ENCODE measurements at regions not wholly inside any gene's neighbourhood (a gene's known extent, or its start where the extent isn't known, plus 50 kb on each side); places are given as distances from the start of the nearest gene placed in this dataset.

DNA sequence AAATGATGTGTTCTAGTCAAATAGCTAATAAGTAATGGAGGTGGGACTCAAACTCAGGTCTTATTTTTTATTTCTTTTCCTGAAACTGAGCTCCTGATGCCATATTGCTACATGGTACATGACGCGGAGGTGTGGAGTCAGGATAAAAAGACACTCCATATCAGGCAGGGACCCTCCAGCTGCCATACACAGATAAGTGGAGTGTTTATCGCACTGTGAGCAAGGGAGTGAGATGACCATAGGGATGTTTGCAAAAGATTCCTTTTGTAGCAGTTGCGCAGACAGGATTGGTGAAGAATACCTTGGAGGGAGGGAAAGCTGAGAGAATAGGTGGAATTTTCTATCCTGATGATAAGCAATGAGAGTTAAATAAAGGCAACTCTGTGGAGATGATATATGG, 657.2 kb downstream of the RNF144A start:
- intact Hi-C loops (cut with DNase I; ENCODE audit: low total_unique reads): no loop called here
- WGBS, 5 donors: 64 to 83% (median 78%) methylated on average over 4 of the region's 4 CpGs
- TF ChIP-seq, protein P1, sequence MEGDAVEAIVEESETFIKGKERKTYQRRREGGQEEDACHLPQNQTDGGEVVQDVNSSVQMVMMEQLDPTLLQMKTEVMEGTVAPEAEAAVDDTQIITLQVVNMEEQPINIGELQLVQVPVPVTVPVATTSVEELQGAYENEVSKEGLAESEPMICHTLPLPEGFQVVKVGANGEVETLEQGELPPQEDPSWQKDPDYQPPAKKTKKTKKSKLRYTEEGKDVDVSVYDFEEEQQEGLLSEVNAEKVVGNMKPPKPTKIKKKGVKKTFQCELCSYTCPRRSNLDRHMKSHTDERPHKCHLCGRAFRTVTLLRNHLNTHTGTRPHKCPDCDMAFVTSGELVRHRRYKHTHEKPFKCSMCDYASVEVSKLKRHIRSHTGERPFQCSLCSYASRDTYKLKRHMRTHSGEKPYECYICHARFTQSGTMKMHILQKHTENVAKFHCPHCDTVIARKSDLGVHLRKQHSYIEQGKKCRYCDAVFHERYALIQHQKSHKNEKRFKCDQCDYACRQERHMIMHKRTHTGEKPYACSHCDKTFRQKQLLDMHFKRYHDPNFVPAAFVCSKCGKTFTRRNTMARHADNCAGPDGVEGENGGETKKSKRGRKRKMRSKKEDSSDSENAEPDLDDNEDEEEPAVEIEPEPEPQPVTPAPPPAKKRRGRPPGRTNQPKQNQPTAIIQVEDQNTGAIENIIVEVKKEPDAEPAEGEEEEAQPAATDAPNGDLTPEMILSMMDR (IDR thresholded peaks at IDR 0.05): no peak
- TF ChIP-seq POLR2A (IDR thresholded peaks at IDR 0.05) (no peak), EP300 (IDR thresholded peaks at IDR 0.05) (no peak), POLR2AphosphoS5 (IDR thresholded peaks at IDR 0.05) (no peak)
- Histone ChIP-seq H3K36me3 (no peaks in the 10 kb centered on the region), H3K4me3 (no peak overlapping the region), H3K4me1 (no peaks in the 10 kb centered on the region), H3K27me3 (no peaks in the 10 kb centered on the region), H3K27ac (no peak overlapping the region), H3K9me3 (peaks cover 4 to 15% (median 10%) of the 10 kb centered on the region in 4 donors)
- no peak for DNase-seq

DNA sequence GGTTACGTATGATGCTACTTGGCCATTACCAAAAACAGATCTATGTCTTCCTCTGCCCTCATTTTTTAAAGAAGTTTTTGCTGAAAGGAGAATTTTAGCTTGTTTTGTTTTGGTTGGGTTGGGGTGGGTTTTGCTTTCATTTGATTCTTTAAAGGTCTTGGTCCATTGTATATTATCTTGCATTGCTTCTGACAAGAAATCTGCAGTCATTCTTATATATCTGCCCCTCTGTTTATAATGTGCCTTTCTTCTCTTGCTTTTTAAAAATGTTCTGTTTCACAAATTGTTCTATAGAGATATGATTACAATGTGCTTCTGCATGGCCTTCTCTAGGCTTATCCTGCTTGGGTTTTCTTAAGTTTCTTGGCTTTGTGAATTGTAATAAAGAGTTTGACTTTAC, 660.6 kb downstream of the RNF144A start:
- intact Hi-C loops (cut with DNase I; ENCODE audit: low total_unique reads): no loop called here
- peaks cover 4 to 15% (median 10%) of the 10 kb centered on the region in 4 donors for H3K9me3 ChIP-seq
- WGBS, 5 donors: 91 to 97% (median 95%) methylated on average over 1 of the region's 1 CpG

DNA sequence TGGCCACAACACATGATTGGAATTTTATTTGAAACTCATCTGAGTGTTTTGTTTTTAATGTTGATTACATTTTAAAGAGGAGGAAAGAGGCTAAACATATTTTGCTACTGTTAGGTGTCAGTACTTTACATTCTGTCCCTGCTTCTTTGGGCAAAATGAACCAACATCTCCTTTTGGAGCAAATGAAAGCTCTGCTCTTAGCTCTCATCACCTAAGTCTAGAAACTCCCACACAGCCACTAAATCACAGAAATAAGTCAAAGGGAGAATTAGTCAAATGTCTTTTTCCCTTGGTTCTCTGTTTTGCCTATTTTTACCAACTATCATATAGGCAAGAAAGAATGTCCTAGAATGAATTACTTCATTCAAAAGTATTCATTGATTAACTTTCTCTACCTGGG, 666.8 kb downstream of the RNF144A start:
- Histone ChIP-seq H3K4me3 (no peak overlapping the region), H3K27ac (no peak overlapping the region), H3K4me1 (no peaks in the 10 kb centered on the region), H3K27me3 (no peaks in the 10 kb centered on the region), H3K36me3 (no peaks in the 10 kb centered on the region), H3K9me3 (no peaks in the 10 kb centered on the region)
- DNase-seq: no peak
- intact Hi-C loops (cut with DNase I; ENCODE audit: low total_unique reads): no loop called here
- TF ChIP-seq POLR2A (IDR thresholded peaks at IDR 0.05) (no peak), EP300 (IDR thresholded peaks at IDR 0.05) (no peak), POLR2AphosphoS5 (IDR thresholded peaks at IDR 0.05) (no peak)
- TF ChIP-seq, protein P1 (IDR thresholded peaks at IDR 0.05): no peak

More for the DNA sequence above, 660.6 kb downstream of the RNF144A start:
- H3K4me1 ChIP-seq: no peaks in the 10 kb centered on the region
- no peaks in the 10 kb centered on the region for H3K27me3 ChIP-seq
- no peaks in the 10 kb centered on the region for H3K36me3 ChIP-seq
- TF ChIP-seq, protein P1 (IDR thresholded peaks at IDR 0.05): no peak
- TF ChIP-seq POLR2AphosphoS5 (IDR thresholded peaks at IDR 0.05) (no peak), POLR2A (IDR thresholded peaks at IDR 0.05) (no peak)
- H3K4me3 ChIP-seq: no peak overlapping the region
- no peak overlapping the region for H3K27ac ChIP-seq
- no peak for DNase-seq

DNA sequence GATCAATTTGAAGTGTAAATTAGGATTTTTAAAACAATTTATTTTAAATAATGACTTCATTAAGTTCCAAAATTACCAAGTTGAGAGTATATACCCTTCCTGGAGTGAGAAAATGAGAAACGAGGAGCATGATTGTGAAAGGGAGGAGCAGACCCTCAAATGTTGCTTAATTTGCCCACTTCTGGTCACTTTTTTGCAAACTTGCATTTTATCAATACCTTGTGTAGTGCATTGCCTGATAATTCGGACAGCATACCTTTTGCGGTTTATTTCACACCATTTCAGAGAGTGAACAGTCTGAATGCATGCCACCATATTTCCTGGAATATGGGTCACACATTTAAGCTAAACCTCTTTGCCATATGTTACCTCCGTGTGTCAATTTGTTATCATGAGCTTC, 669.7 kb downstream of the RNF144A start:
- H3K27me3 ChIP-seq: no peaks in the 10 kb centered on the region
- H3K36me3 ChIP-seq: no peaks in the 10 kb centered on the region
- TF ChIP-seq POLR2A (IDR thresholded peaks at IDR 0.05) (no peak), POLR2AphosphoS5 (IDR thresholded peaks at IDR 0.05) (no peak), EP300 (IDR thresholded peaks at IDR 0.05) (no peak)
- TF ChIP-seq, protein P1 (IDR thresholded peaks at IDR 0.05): no peak
- no peak for DNase-seq
- intact Hi-C loops (cut with DNase I; ENCODE audit: low total_unique reads): no loop called here
- 79 to 87% (median 84%) methylated on average over 4 of the region's 4 CpGs for WGBS, 5 donors
- H3K9me3 ChIP-seq: no peaks in the 10 kb centered on the region
- H3K27ac ChIP-seq: no peak overlapping the region
- no peaks in the 10 kb centered on the region for H3K4me1 ChIP-seq
- H3K4me3 ChIP-seq: no peak overlapping the region
